CD4-positive, alpha-beta T cell treated with Interleukin-15 for 1 hour (primary cell): ENCODE measurements at regions not wholly inside any gene's neighbourhood (a gene's known extent, or its start where the extent isn't known, plus 50 kb on each side); places are given as distances from the start of the nearest gene placed in this dataset.
"Not testable (repeated sequence)": the region's sequence is repeated elsewhere in the genome, so short reads cannot be mapped to it uniquely, and the experiment has no call there.

Source experiments
- DNase-seq: peaks from one replicate; pipeline ENCODE4 v3.0.0-alpha.2; 2020

DNA sequence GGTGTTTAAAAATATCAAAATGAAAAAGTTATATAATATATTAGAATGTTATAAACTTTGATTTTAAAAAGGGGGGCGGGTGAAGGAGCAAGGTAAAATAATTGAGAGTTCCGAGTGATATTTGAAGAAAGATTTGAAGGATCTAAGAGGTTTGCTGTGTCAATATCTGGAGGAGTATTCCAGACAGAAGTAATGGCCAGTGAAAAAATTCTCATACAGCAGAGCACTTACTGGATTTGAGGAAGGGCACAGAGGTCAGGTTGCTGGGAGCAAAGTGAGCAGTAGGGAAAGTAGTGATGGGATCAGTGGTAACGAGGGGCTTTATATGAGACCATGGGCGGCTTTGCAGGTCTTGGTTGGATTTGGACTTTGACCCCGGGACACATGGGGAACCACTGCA is 531.5 kb downstream of the ADCYAP1 start:
- no peak for DNase-seq

DNA sequence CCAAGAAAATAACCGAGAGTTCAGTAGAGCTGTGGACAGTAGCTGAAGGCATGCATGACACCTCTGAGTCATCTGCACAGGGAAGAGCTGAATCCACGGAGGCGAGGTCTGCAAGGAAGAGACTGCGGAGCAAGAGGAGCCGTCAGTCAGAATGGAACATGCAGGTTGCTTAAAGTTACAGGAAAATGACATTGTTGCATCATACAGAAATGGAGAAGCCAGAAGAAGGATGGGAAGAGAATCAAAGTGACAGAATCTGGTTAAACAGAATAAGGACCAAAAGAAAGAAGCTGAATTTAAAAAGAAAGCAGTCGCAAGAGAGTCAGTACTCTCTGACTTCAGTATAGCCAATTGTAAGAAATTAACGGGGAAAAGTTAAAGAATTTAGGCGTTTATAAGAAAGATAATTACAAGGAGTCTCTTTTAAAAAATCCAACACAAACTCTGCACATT is 533.8 kb downstream of the ADCYAP1 start:
- DNase-seq: no peak

DNA sequence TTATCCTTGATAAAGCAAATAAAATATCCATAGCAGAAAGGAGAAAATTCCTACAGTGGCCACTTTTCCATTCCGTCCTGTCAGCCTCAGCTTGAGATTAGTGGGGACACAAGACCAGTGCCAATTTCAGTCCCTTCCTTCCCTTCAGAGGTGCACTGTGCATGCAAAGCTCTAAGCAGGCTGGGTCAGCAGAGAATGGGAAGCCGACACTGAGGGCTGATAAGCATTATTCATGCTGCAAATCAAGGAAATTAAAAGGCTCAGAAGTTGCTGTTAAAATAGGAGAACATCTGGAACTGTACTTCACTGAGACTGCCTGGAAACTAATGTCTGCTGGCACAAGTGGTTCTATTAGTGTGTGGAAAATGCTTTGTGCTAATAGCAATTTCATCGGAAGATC is 534.3 kb downstream of the ADCYAP1 start:
- no peak for DNase-seq

DNA sequence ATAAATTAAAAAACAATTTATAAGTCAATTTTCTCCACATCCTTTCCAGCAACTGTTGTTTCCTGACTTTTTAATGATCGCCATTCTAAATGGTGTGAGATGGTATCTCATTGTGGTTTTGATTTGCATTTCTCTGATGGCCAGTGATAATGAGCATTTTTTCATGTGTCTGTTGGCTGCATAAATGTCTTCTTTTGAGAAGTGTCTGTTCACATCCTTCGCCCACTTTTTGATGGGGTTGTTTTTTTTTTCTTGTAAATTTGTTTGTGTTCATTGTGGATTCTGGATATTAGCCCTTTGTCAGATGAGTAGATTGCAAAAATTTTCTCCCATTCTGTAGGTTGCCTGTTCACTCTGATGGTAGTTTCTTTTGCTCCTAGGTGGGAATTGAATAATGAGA is 539.4 kb downstream of the ADCYAP1 start:
- not testable (repeated sequence) for DNase-seq

DNA sequence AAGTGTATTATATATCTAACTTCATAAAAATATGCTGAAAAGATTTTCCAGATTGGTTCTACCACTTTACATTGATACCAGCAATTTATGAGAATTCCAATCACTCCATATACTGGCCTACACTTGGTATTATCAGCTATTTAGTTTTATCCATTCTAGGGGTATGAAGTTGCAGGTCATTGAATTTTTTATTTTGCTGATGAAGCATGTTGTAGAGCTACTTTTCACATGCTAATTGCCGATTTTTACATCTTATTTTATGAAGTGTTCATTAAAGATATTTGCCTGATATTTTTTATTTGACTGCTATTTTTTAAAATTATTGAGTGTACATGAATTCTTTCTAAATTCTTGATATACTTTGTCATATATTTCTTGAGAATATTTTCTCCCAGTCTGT is 542.1 kb downstream of the ADCYAP1 start:
- no peak for DNase-seq

DNA sequence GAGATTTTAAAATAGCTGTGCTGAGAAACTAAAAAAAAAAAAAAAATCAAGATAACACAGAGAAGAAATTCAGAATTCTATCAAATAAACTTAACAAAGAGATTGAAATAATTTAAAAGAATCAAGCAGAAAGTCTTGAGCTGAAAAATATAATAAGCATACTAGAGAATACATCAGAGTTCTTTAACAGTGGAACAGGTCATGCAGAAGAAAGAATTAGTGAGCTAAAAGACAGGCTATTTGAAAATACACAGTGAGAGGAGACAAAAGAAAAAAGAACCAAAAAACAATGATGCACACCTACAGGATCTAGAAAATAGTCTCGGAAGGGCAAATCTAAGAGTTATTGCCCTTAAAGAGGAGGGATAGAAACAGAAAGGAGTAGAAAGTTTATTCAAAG is 548.1 kb downstream of the ADCYAP1 start:
- DNase-seq: no peak

DNA sequence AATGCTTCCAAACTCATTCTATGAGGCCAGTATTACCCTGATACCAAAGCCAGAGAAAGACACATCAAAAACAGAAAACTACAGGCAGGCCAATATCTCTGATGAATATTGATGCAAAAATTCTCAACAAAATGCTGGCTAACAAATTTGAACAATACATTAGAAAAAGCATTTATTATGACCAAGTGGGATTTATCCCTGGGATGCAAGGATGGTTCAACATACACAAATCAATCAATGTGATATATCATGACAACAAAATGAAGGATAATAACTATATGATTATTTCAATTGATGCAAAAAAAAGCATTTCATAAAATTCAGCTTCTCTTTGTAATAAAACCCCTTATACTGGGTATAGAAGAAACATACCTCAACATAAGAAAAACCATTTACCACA is 550.9 kb downstream of the ADCYAP1 start:
- no peak for DNase-seq

DNA sequence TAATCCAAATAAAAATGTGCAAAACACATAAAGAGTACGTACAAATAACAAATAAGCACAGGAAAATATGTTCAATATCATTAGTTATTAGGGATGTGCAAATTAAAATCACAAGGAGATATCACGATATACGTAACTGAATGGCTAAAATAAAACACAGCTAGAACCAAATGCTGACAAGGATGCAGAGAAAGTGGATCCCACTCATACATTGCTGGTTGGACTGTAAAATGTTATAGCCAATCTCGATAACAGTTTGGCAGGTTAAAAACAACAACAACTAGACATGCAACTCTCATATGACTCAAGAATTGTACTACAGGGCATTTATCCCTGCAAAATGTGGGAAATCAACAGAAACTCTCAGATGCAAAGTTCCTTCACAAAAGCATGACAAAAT is 553.9 kb downstream of the ADCYAP1 start:
- no peak for DNase-seq

DNA sequence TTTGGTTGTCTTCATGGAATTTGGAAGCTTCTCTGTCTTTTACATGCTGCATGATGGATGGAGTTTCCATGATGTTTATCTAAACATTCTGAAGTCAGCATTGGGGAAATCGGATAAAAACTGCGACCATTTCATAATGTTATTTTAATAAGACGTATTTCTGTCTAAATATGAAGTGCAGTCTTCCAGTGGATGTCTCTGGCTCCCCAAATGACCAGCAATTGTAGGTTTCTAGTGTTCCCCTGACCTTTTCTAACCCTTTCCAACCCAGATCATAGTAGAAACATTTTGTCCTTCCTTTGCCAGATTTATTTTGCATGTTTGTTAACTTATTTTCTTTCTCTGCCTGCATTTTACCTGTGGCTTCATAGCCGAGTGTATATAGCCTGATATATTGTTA is 559.3 kb downstream of the ADCYAP1 start:
- DNase-seq: no peak

DNA sequence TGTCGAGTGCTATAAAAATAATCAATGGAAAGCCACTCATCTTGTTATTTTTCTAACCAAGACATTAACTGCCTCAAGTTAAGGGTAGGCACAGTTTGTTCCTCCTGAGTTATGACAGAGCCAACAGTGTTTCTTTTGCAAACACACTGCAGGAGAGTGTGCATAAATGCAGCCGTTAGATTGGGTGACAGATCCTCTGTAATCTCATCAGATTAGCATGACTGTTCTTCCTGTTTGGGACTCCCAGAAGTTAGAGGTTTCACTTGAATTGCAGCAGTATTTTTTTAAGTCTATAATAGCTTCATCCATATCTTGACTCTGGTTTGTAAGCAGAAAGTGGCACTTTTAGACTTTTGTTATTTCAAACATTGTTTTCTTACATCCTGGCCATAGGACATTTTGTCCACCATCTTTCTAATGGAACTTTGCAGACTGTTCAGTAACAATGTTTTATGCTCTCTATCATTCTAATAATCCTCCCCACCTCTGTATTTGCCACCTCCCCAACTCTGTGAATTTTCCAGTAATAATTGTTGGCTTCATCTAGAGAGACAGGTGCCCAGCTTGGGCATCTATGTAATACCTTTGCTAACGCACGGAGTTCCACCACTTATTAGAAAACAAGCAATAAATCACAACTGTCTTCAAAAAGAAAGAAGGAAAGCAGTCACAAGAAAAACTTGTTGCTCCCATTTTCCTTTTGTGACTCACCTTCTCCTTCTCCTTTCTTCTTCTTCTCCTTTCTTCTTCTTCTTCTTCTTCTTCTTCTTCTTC is 560.0 kb downstream of the ADCYAP1 start:
- DNase-seq: no peak

DNA sequence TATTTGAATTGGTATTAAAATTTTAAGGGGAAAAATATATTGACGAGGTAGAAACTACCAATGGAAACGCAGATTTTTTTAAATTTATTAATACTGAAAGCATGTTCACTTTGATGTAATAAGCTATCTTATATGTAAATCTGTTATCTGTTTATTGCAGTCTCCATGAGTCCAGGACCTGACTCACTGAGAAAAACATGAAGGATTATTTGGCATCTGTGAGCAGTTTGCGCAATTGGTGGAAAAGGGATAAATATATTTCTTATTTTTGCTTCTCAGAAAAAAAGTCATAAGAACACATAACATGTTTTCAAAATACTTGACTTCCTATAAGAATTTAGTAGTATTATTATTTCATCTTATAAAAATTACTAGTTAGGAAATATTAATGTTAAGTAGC is 561.4 kb downstream of the ADCYAP1 start:
- no peak for DNase-seq

DNA sequence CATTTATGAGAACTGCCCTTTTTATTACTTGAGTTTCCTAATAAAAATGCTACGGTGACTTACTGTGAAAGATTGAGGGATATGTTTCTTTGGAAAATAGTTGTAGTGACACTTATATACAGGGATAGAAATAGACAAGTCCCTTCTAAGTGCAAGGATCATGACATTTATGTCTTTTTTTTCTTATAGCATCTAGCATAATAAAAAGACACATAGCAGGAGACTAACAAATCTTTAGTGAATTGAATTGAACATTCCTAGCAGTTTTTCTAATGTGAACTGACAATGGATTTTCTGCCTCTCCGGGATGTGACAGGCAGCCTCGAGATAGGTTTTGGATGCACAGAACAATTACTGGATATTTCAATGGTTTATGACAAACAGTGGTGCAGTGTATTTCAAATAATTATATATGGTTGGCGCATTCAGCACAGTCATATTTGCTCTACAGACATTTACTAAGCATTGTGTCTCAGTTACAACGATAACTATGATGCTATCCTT is 562.8 kb downstream of the ADCYAP1 start:
- DNase-seq: no peak

DNA sequence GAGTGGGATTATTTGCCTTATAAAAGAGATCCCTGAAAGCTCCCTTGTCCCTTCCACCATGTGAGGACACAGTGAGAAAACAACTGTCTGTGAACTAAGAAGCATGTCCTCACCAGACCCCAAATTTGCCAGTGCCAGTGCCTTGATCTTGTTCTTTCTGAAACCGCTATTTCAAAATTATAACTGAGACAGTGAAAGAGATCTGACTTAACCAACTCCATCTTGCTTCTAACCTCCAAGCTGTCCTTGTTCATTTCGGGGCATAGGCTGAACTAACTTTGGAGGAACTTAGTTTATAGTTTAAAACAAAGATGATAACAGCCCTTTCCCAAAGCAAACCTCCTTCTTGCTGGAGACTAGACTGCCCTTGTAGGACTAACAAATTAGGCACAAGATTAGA is 563.9 kb downstream of the ADCYAP1 start:
- DNase-seq: no peak

DNA sequence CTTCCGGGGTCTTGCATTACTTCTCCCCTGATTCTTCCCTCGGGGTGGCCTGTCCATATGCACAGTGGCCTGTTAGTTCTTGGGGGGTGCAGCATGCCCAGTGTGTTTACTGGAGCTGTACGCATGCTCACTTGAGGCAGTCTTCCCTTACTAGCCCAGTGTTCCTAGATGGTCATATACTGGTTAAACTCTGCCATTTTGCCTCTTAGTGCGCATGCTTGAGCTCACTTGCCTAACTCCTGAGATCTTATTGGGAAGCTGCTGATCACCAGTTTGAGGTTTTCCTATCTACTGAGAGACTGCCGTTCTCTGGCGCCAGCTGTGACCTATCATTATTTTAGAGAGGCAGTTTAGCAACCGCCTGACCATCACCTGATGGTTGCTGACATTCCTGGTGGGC is 571.2 kb downstream of the ADCYAP1 start:
- DNase-seq: no peak

DNA sequence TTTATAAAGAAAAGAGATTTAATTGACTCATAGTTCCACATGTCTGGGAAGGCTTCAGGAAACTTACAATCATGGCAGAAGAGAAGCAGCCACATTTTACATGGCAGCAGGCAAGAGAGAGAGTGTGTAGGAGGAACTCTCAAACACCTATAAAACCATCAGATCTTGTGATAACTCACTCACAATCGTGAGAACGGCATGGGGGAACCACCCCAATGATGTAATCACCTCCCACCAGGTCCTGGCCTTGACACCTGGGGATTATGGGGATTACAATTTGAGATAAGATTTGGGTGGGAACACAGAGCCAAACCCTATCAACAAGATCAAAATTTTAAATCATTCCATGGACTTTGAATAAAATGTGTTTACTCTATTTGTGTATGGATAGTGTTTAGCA is 575.6 kb downstream of the ADCYAP1 start:
- no peak for DNase-seq

DNA sequence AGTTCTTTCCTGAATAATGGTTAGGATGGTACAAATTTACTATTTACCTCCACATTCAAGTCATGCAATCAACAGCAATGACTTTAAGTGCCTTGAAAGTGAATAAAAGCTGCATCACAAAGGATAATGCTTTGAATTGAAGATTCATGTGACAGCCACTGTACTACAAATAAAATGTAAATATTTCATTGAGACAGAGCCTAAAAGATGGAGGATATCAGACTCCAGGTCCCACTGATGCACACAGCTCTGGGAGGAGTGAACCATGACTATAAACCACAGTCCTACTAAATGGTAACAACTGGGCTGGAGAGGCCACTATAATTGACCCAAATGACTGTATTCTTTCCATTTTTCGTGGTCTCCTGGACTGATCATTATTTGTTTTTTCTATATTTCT is 576.9 kb downstream of the ADCYAP1 start:
- no peak for DNase-seq

DNA sequence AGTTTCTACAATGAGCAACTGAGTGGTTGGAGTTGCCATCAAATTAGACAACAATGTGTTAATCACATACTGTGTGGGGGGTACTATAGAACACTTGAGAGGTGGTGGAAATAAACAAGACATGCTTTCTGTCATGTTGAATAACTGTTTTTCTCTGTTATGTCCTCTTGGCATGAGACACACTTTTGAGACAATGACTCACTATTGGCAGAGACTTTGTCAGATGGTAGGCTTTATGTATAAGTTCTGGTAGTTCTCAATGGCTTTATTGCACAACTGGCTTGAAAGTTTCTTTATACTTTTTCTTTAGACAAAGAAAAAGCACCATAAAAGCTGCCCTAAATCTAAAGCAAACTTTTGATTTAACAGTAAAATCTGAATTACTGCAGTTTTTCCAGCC is 578.7 kb downstream of the ADCYAP1 start:
- DNase-seq: no peak

DNA sequence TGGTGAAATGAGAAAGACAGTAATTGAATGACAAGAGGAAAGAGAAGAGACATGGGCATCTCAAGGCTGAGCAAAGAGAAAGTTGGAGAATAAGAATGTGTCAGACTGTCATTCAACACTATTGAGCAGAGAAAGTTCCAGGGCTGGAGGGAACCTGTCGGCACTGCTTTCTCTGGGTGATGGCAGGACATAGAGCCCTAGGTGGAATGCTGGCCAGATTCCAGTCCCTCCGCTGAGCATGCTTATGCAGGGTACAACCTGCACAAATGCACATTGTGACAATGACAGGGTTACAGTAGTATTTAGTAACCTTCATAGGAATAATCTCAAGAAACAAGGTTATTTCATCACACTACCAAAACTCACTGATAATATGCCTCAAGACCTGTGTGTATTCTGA is 582.8 kb downstream of the ADCYAP1 start:
- DNase-seq: no peak

DNA sequence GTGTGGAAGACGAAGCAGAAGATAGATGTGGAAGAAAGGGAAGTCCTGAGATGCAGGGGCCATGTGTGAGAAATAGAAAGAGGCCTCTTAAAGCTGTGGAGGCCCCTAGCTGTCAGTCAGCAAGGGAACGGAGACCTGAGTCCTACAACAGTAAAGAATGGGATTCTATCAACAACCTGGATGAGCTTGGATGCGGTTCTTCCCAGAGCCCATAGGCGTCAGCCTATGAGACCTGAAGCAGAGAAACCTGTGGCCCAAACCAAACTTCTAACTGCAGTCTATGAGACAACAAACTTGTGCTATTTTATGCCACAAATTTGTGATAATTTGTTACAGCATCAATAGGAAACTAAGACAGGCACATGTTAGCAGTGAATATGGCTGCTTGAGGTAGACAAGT is 583.7 kb downstream of the ADCYAP1 start:
- DNase-seq: no peak

DNA sequence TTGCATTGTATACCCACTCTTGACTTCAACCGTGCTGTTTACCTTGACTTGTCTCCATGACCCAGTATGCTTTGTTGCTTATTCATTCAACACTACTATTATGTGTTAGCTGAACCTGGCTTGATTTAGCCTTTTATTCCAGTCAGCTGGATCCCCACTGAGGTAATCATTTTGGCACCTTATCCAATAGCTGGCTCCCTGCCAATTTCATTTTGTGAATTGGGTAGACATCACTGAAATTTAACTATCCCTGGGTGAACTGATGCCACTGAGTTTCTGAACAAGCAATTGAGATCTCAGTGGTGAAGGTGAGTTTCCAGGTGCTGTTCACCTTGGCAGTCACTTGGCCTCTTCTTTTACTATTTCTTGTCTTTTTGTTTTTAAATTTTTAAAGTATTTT is 584.3 kb downstream of the ADCYAP1 start:
- no peak for DNase-seq

DNA sequence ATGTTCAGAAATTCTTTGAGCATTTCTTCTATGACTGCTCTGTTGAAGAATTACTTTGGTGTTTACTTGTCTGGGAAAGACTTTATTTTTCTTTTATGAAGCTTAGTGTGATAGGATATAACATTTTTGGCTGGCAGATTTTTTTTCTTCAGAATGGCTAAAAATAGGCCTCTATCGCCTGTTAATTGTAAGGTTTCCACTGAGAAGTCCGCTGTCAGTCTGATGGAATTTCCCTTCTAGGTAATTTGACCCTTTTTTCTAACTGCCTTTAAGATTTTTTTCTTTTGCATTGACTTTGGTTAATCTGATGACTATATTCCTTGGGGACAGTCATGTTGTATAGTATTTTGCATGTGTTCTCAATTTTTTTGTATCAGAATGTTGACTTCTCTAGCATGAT is 590.7 kb downstream of the ADCYAP1 start:
- DNase-seq: no peak

DNA sequence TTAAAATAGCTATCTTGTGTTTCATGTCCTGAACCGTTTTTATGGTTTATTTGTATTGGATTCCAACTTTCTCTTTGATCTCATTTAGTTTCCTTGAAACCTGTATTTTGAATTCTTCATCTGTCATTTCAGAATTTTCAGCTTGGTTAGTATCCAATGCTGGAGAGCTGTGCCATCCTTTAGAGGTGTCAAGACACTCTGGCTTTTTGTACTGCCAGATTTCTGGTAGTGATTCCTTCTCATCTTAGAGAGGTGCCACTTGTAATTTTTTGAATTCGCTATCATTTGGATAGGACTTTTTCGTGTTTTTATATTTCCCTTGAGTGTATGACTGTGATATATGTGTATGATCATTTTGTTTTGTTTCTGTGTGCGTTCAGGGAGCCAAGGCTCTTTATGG is 591.4 kb downstream of the ADCYAP1 start:
- DNase-seq: no peak

DNA sequence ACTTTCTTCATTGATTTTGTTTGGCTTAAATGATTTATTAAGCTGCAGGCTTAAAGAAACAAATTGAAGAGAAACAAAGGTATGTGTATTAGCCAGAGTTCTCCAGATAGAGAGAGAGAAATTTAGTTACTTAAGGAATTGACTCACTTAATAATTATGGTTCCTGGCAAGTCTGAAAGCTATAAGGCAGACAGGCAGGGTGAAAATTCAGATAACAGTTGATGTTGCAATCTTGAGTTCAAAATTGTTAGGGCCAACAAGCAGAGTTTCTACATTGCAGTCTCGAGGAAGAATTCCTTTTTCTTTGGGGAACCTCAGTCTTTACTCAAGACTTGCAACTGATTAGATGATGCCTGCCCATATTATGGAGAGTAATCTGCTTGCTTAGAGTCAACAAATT is 593.5 kb downstream of the ADCYAP1 start:
- no peak for DNase-seq

DNA sequence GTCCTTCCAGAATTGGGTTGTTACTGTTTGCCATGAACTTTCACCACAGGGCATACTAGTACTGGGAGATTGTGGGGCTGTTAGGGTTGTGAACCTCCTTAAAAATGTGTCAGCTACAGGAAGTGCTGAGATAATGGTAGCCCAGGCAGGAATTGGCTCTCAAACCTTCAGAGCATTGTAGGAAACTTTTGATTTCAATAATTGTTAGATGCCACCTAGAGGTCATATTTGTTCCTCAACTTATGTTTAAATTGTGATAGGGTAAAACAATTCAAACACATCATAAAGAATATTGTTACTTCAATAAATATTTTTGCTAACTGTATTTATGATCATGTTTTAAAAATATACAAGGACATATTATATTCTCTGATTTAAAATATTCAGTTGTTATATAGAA is 594.6 kb downstream of the ADCYAP1 start:
- no peak for DNase-seq

DNA sequence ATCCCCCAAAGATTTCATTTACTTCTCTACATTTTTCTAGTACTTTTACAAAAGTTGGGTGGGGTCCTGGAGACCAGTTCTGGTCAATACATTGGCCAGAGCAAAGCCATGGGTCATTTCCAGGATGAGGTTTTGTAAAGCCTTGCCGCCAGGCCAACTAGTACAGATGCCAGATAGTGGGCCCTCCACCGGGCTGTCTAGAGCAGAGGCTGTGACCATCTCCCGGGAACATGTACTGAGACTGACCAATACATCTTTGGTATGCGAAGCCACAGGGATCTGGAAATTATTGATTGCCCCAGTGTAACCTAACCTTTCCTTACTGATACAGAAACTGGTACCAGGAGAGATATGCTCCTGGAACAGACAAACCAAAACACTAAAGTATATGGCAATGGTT is 599.2 kb downstream of the ADCYAP1 start:
- DNase-seq: no peak
